Gastrocnemius medialis (tissue), 4 donors: ENCODE measurements at regions not wholly inside any gene's neighbourhood (a gene's known extent, or its start where the extent isn't known, plus 50 kb on each side); places are given as distances from the start of the nearest gene placed in this dataset.

ENCODE experiments used
- CTCF ChIP-seq, 5 experiments: fragments of 450-650 bp in 3 of 5; fragments of 200-600 bp in 2 of 5; sonication (generic) in 2 of 5; IDR thresholded peaks in 4 of 5; conservative IDR thresholded peaks in 1 of 5; 1 replicate in 4 of 5; 2 replicates in 1 of 5; pipeline ENCODE4 v1.5.1; 2016 to 2019; ENCODE audit warnings: antibody characterized with exemption in 5 of 5, mild to moderate bottlenecking in 3 of 5, moderate library complexity in 3 of 5
- POLR2A ChIP-seq, 2 donors: fragments of 450-650 bp; IDR thresholded peaks; one replicate each; pipeline ENCODE4 v1.6.1; 2017; ENCODE audit warnings: antibody characterized with exemption in 2 of 2, mild to moderate bottlenecking in 2 of 2, moderate library complexity in 2 of 2

GRCh38 chr2:147214914-147215313 lies 629.9 kb upstream of the ACVR2A start:
- TF ChIP-seq CTCF (IDR thresholded peaks at IDR 0.05 in 4 of 5, conservative IDR thresholded peaks at IDR 0.05 in 1 of 5) (no peak), POLR2A (IDR thresholded peaks at IDR 0.05) (no peak)
